Lower leg skin (tissue), 4 donors: ENCODE measurements at regions not wholly inside any gene's neighbourhood (a gene's known extent, or its start where the extent isn't known, plus 50 kb on each side); places are given as distances from the start of the nearest gene placed in this dataset.

Experiments
- DNase-seq, 2 donors: peaks; one replicate each; pipeline ENCODE4 v3.0.0-alpha.2; 2019; ENCODE audit warnings: low spot score in 2 of 2
- H3K4me3 ChIP-seq: fragments of 200-600 bp; sonication (generic); 2 replicates; pipeline ENCODE4 v1.5.1; 2017; ENCODE audit warnings: mild to moderate bottlenecking, low read depth; ENCODE audit not compliant: poor library complexity, severe bottlenecking
- POLR2A ChIP-seq, 2 donors: fragments of 450-650 bp; IDR thresholded peaks; one replicate each; pipeline ENCODE4 v1.6.1; 2016 to 2017; ENCODE audit warnings: antibody characterized with exemption in 2 of 2, mild to moderate bottlenecking in 1 of 2, moderate library complexity in 1 of 2
- WGBS, 2 donors: methylation state at CpG; one replicate each; pipeline ENCODE4 v1.1.5; 2018; 5-methylcytosine and 5-hydroxymethylcytosine counted together
- intact Hi-C: fragments of 100-400 bp; cut with DNase I; formaldehyde crosslinking; loops from one replicate; pipeline ENCODE4 v1.15.0; 2023; ENCODE audit warnings: low total_unique reads
- TF ChIP-seq, protein P1 (sequence below), 3 donors: fragments of 450-650 bp; IDR thresholded peaks; one replicate each; pipeline ENCODE4 v1.5.1; 2016; ENCODE audit warnings: antibody characterized with exemption in 3 of 3, mild to moderate bottlenecking in 3 of 3, moderate library complexity in 2 of 3

DNA sequence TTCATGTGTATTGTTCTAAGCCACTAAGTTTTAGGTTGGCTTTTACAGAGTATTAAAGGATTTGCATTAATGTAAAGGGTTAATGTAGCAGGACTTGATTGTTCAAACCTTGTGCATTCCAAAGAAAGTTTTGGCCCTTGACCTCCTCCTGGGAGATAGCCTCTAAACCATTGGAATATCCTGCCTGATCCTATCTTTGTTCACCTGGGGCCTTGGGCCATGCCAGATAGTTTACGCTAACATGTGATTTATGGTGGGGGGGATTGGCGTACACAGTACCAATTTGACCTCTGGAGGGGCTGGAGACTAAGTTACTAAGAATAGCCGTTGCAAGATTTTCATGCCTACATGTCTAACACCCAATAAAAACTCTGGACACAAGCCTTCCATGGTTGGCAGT is 1002.7 kb upstream of the PABPC4L start:
- DNase-seq = no peak
- 69 to 70% methylated on average over 3 of the region's 3 CpGs for WGBS, 2 donors
- H3K4me3 ChIP-seq = no peak overlapping the region
- intact Hi-C loops = no loop called here
- no peak for TF ChIP-seq POLR2A (IDR thresholded peaks at IDR 0.05)
- TF ChIP-seq, protein P1, sequence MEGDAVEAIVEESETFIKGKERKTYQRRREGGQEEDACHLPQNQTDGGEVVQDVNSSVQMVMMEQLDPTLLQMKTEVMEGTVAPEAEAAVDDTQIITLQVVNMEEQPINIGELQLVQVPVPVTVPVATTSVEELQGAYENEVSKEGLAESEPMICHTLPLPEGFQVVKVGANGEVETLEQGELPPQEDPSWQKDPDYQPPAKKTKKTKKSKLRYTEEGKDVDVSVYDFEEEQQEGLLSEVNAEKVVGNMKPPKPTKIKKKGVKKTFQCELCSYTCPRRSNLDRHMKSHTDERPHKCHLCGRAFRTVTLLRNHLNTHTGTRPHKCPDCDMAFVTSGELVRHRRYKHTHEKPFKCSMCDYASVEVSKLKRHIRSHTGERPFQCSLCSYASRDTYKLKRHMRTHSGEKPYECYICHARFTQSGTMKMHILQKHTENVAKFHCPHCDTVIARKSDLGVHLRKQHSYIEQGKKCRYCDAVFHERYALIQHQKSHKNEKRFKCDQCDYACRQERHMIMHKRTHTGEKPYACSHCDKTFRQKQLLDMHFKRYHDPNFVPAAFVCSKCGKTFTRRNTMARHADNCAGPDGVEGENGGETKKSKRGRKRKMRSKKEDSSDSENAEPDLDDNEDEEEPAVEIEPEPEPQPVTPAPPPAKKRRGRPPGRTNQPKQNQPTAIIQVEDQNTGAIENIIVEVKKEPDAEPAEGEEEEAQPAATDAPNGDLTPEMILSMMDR (IDR thresholded peaks at IDR 0.05) = no peak

DNA sequence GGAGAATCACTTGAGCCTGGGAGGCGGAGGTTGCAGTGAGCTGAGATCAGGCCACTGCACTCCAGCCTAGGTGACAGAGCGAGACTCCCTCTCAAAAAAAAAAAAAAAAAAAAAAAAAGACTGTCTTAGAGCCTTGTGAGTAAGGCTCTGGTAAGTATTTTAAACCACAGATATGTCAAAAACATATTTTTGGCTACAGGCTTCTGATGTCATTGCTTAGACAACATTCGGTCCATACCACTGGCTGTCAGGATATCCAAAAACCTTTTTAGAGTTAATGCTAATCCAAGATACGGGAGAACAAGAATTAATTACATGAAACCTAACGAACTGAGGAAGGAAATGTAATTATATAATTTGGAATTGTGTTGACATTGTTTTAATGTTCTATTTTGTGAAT is 999.5 kb upstream of the PABPC4L start:
- DNase-seq = no peak
- H3K4me3 ChIP-seq = no peak overlapping the region
- intact Hi-C loops = no loop called here
- WGBS, 2 donors = 84 to 86% methylated on average over 5 of the region's 5 CpGs
- TF ChIP-seq POLR2A (IDR thresholded peaks at IDR 0.05) = no peak
- TF ChIP-seq, protein P1 (IDR thresholded peaks at IDR 0.05) = no peak

DNA sequence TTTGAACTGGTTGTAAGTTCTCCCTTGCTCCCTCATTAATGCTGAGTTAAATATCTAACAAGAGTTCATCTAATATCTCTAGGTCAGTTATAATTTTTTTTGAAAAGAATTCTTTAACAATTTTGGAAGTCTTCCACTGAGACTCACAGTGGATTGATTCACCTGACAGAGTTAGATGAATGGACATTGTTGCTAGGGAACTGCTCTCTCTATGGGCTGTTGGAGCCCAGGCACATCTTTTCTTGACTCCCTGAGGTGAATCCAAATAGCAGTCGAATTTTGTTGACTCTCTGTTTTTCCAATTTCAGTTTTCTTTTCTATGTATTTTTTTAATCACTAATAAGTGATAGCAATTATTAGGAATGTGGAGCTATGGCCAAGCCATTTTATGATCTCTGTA is 996.1 kb upstream of the PABPC4L start:
- no peak for DNase-seq

DNA sequence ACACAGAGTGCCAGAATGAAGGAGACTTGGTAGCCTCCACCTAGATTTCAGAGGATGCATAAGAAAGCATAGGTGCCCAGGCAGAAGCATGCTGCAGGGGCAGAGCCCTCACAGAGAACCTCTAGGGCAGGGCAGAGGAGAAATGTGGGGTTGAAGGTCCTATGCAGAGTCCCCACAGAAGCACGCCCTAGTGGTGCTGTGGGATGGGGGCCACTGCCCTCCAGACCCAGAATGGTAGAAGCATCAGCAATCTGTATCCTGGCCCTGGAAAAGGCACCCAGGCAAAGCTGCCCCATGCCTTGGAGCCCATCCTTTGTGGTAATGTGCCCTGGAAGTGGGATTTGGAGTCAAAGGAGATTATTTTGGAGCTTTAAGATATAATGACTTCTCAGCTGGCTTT is 992.9 kb upstream of the PABPC4L start:
- H3K4me3 ChIP-seq = no peak overlapping the region
- DNase-seq = no peak
- intact Hi-C loops = no loop called here
- TF ChIP-seq, protein P1 (IDR thresholded peaks at IDR 0.05) = no peak
- no peak for TF ChIP-seq POLR2A (IDR thresholded peaks at IDR 0.05)
- 88 to 100% methylated on average over 1 of the region's 1 CpG for WGBS, 2 donors

More for the DNA sequence above, 996.1 kb upstream of the PABPC4L start:
- TF ChIP-seq POLR2A (IDR thresholded peaks at IDR 0.05) = no peak
- TF ChIP-seq, protein P1 (IDR thresholded peaks at IDR 0.05) = no peak
- intact Hi-C loops = no loop called here
- 31 to 32% methylated on average over 1 of the region's 1 CpG for WGBS, 2 donors
- H3K4me3 ChIP-seq = no peak overlapping the region

DNA sequence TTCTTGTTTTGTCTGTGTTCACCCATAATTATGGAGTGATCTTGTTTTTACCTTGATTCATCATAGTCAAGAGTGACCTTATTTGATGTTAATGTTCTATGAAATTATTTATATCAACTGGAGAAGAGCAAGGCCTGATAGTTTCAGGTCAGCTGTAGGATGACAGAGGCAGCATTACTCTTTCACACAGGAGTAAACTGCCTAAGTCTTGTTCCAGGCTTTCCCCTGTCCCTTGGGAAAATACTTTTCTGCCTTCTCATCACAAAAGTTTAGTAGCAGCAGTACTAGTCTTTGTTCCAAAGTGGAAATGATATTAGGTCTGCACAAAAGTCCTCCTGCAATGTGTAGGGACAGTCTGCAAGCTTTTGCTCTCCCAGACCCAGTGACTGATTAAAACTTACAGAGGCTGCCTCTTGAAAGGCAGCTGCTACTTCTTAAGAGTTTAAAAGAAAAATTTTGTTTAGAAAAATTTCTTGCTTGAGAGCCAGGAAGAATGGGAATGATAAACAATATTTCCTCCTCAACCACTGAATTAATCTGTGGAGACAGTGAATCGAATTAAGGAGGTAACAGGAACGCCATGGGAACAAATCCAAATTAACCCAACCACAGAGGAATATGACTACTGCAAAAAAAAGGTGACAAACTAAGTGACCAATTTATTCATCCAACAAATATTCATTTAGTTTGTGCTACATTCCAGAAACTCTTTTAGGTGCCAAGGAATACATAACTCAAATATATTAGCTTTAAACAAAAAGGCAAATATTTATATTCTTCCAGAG is 991.4 kb upstream of the PABPC4L start:
- no peak overlapping the region for H3K4me3 ChIP-seq
- TF ChIP-seq POLR2A (IDR thresholded peaks at IDR 0.05) = no peak
- TF ChIP-seq, protein P1 (IDR thresholded peaks at IDR 0.05) = no peak
- intact Hi-C loops = no loop called here
- WGBS, 2 donors = 67% methylated on average over 2 of the region's 2 CpGs
- no peak for DNase-seq

DNA sequence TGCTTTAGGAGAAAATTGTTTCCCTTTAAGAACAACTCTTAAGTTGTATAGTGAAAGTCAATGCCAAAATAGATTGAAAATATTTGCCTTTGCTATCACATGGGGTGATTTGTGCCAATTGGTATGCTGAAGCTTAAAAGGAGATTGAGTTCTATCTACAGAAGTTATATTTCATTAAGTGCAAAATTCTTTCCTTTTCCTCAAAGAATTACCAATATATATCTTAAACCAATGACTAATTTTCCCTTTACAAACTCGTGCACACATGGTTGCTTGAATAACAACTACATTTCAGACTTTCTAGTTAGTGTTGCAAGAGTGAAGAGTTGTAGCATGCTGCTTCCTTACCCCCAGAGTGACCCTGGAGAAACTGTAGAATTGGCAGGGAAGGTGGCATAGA is 990.0 kb upstream of the PABPC4L start:
- WGBS, 2 donors = 55 to 63% methylated on average over 1 of the region's 1 CpG
- no peak for DNase-seq
- H3K4me3 ChIP-seq = no peak overlapping the region
- TF ChIP-seq, protein P1 (IDR thresholded peaks at IDR 0.05) = no peak
- TF ChIP-seq POLR2A (IDR thresholded peaks at IDR 0.05) = no peak
- intact Hi-C loops = no loop called here
